ENCODE measurements at regions not wholly inside any gene's neighbourhood (a gene's known extent, or its start where the extent isn't known, plus 50 kb on each side); places are given as distances from the start of the nearest gene placed in this dataset.

DNA sequence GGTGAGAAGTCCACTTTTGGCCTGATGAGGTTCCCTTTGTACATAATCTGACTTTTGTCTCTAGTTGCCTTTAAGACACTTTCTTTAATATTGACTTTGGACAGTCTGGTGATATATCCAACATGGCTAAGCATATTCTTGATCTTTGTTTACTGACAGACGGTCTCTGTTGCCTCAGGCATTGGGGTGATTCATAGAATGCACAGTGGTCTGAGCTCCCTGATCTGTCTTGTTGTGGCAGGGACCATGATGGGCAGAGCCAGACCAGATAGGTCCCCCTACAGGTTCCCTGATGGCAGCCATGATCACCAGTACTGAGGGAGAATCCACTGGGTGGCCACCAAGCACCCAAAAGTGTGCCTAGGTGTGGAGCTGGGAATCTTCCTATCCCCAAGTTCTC lies 678.1 kb downstream of the MCTP2 start:
- intact Hi-C loops (cut with DNase I): no loop called here
- no peak overlapping the region for H3K27ac ChIP-seq
- H3K4me1 ChIP-seq: no peaks in the 10 kb centered on the region
- no peaks in the 10 kb centered on the region for H3K27me3 ChIP-seq
- DNase-seq: no peak
- H3K4me3 ChIP-seq: no peak overlapping the region
- no peaks in the 10 kb centered on the region for H3K9me3 ChIP-seq
- no peaks in the 10 kb centered on the region for H3K36me3 ChIP-seq
- TF ChIP-seq, protein P1, sequence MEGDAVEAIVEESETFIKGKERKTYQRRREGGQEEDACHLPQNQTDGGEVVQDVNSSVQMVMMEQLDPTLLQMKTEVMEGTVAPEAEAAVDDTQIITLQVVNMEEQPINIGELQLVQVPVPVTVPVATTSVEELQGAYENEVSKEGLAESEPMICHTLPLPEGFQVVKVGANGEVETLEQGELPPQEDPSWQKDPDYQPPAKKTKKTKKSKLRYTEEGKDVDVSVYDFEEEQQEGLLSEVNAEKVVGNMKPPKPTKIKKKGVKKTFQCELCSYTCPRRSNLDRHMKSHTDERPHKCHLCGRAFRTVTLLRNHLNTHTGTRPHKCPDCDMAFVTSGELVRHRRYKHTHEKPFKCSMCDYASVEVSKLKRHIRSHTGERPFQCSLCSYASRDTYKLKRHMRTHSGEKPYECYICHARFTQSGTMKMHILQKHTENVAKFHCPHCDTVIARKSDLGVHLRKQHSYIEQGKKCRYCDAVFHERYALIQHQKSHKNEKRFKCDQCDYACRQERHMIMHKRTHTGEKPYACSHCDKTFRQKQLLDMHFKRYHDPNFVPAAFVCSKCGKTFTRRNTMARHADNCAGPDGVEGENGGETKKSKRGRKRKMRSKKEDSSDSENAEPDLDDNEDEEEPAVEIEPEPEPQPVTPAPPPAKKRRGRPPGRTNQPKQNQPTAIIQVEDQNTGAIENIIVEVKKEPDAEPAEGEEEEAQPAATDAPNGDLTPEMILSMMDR (IDR thresholded peaks at IDR 0.05): no peak
- ATAC-seq: no peak

DNA sequence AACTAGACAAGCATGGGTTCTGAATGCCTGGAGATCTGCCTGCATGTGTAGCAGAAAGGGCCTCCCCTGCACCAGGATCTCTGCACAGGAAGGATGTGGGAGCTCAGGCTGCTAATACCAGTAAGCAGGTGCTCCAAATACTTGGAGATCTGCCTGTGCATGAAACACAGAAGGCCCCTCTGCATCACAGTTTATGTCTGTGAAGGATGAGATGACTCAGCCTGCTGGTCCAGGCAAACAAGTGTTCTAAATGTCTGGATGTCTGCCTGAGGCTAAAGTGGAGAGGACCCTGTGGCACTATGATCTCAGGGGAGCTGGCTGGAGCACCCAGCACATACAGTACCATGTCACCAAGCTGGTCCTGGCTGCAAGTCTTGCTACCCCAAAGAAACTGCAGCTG lies 678.8 kb downstream of the MCTP2 start:
- DNase-seq (no peak), ATAC-seq (no peak)
- no peaks in the 10 kb centered on the region for H3K27me3 ChIP-seq
- no peaks in the 10 kb centered on the region for H3K4me1 ChIP-seq
- H3K4me3 ChIP-seq: no peak overlapping the region
- intact Hi-C loops (cut with DNase I): no loop called here
- no peak overlapping the region for H3K27ac ChIP-seq
- H3K36me3 ChIP-seq: no peaks in the 10 kb centered on the region
- TF ChIP-seq, protein P1 (IDR thresholded peaks at IDR 0.05): no peak
- H3K9me3 ChIP-seq: no peaks in the 10 kb centered on the region

DNA sequence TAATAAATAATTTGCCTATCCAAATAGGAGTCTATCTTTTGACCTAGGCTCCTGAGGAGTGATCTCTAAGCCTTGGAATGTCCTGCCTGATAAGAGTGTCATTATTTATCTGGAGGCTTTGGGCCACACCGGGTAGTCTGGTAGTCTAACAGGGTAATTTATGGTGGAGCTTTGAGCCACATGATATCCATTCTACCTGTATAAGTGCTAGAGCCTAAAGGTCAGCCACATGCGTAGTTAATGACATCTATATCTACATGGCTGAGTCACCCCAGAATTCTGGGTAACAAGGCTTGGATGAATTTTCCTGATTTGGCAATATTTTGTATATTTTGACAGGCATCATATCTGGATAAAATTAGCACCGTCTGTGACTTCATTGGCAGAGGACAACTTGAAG lies 681.4 kb downstream of the MCTP2 start:
- H3K4me3 ChIP-seq: no peak overlapping the region
- H3K27ac ChIP-seq: no peak overlapping the region
- TF ChIP-seq, protein P1 (IDR thresholded peaks at IDR 0.05): no peak
- H3K4me1 ChIP-seq: no peaks in the 10 kb centered on the region
- H3K27me3 ChIP-seq: no peaks in the 10 kb centered on the region
- H3K9me3 ChIP-seq: no peaks in the 10 kb centered on the region
- ATAC-seq (no peak), DNase-seq (no peak)
- no peaks in the 10 kb centered on the region for H3K36me3 ChIP-seq
- intact Hi-C loops (cut with DNase I): no loop called here

DNA sequence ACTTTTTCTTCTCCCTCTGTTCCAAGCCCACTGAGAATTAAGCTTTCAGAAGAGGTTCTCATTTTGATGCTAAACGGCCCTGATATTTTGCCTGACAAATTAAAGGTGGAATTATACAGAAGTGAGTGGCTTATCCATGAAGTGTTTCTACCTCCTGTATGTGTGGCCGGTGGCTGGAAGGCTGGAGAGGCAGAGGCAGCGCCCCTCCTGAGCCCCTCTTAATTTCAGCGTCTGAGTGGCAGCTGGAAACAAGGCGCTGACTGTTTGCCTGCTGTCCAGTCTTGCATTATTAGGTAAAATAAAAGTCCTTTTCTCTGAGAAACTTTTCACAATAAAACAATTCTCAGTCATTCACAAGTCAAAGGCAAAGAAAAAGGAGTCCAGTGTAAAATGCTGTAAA lies 685.7 kb downstream of the MCTP2 start:
- Histone ChIP-seq H3K27ac (no peak overlapping the region), H3K4me3 (no peak overlapping the region), H3K4me1 (no peaks in the 10 kb centered on the region), H3K36me3 (no peaks in the 10 kb centered on the region), H3K9me3 (no peaks in the 10 kb centered on the region), H3K27me3 (no peaks in the 10 kb centered on the region)
- TF ChIP-seq, protein P1 (IDR thresholded peaks at IDR 0.05): no peak
- ATAC-seq (no peak), DNase-seq (no peak)
- intact Hi-C loops (cut with DNase I): no loop called here

DNA sequence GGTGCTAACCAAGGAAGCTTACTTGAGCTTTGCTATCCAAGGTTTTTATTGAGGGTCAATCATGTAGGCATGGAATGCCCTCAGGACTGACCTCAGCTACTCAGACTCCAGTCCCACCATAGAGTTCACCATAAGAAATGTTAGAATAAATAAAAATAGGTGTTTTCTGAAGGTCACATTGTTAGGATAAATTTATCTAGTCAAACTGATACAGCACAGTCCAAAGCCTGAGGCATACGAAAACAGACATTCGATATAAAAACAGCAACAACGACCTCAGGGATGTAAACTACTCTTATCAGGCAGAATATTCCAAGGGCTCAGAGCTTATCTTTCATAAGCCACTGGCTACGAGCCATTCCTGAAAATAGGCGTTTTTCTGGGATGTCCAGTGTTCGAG lies 690.6 kb downstream of the MCTP2 start:
- Histone ChIP-seq H3K4me3 (no peak overlapping the region), H3K27me3 (no peaks in the 10 kb centered on the region), H3K9me3 (no peaks in the 10 kb centered on the region), H3K36me3 (no peaks in the 10 kb centered on the region), H3K27ac (no peak overlapping the region), H3K4me1 (peaks cover 4% of the 10 kb centered on the region)
- DNase-seq: no peak
- ATAC-seq: no peak
- intact Hi-C loops (cut with DNase I): no loop called here
- TF ChIP-seq, protein P1 (IDR thresholded peaks at IDR 0.05): no peak

DNA sequence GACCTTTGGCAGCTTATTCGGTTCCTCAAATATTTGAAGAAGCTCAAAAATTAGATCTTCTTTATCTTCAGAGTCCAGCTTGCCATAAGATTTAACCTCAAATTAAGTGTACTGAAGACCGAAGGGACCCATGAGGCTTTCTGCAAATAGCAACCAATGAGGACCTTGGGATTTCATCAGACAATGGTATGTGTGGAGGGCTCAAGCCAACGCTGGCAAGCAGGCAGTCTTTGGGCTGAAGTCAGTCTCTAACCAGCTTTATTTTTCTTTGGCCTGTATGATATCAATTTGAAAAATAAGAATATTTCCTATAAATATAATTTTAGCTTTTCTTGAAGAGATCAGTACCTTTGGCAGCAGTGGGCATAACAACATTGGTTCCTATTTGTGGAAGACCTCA lies 692.7 kb downstream of the MCTP2 start:
- H3K36me3 ChIP-seq: no peaks in the 10 kb centered on the region
- peaks cover 4% of the 10 kb centered on the region for H3K4me1 ChIP-seq
- no peak for ATAC-seq
- H3K27ac ChIP-seq: no peak overlapping the region
- DNase-seq: no peak
- H3K27me3 ChIP-seq: no peaks in the 10 kb centered on the region
- TF ChIP-seq, protein P1 (IDR thresholded peaks at IDR 0.05): no peak
- no peaks in the 10 kb centered on the region for H3K9me3 ChIP-seq
- intact Hi-C loops (cut with DNase I): no loop called here
- no peak overlapping the region for H3K4me3 ChIP-seq
